Vagina (tissue), 2 donors: ENCODE measurements at regions not wholly inside any gene's neighbourhood (a gene's known extent, or its start where the extent isn't known, plus 50 kb on each side); places are given as distances from the start of the nearest gene placed in this dataset.
"Not testable (repeated sequence)": the region's sequence is repeated elsewhere in the genome, so short reads cannot be mapped to it uniquely, and the experiment has no call there.

Experiments used
- DNase-seq, 2 donors: peaks; one replicate each; pipeline ENCODE4 v3.0.0-alpha.2; 2017; ENCODE audit errors: extremely low spot score in 2 of 2
- H3K27ac ChIP-seq: fragments of 200-600 bp; sonication (generic); one replicate; pipeline ENCODE4 v1.5.1; 2019
- H3K27me3 ChIP-seq: fragments of 200-600 bp; sonication (generic); one replicate; pipeline ENCODE4 v1.5.1; 2019
- H3K36me3 ChIP-seq, 2 donors: fragments of 200-600 bp; sonication (generic); one replicate each; pipeline ENCODE4 v1.5.1; 2017 to 2019
- H3K4me1 ChIP-seq: fragments of 200-600 bp; sonication (generic); one replicate; pipeline ENCODE4 v1.5.1; 2019
- H3K4me3 ChIP-seq, 2 donors: fragments of 200-600 bp; sonication (generic); 1 replicate in 1 of 2; 2 replicates in 1 of 2; pipeline ENCODE4 v1.5.1; 2016 to 2019
- H3K9me3 ChIP-seq: fragments of 200-600 bp; sonication (generic); one replicate; pipeline ENCODE4 v1.5.1; 2019
- POLR2A ChIP-seq, 2 donors: fragments of 450-650 bp; IDR thresholded peaks; one replicate each; pipeline ENCODE4 v1.6.1; 2017; ENCODE audit warnings: antibody characterized with exemption in 2 of 2, mild to moderate bottlenecking in 2 of 2, moderate library complexity in 2 of 2
- POLR2AphosphoS5 ChIP-seq, 2 donors: sonication (generic); formaldehyde crosslinking; IDR thresholded peaks; one replicate each; pipeline ENCODE4 v1.9.0; 2017; ENCODE audit warnings: antibody characterized with exemption in 2 of 2, mild to moderate bottlenecking in 2 of 2, low read depth in 1 of 2; ENCODE audit not compliant: insufficient read depth in 1 of 2
- intact Hi-C: fragments of 100-400 bp; cut with DNase I; formaldehyde crosslinking; loops from one replicate; pipeline ENCODE4 v1.15.1; 2023
- TF ChIP-seq, protein P1 (sequence below), 3 experiments: fragments of 450-650 bp in 2 of 3; fragments of 200-600 bp in 1 of 3; sonication (generic) in 1 of 3; IDR thresholded peaks; one replicate each; pipeline ENCODE4 v1.5.1; 2017 to 2019; ENCODE audit warnings: antibody characterized with exemption in 3 of 3, mild to moderate bottlenecking in 2 of 3, moderate library complexity in 2 of 3

- TF ChIP-seq POLR2A (IDR thresholded peaks at IDR 0.05), result no peak
- TF ChIP-seq, protein P1, sequence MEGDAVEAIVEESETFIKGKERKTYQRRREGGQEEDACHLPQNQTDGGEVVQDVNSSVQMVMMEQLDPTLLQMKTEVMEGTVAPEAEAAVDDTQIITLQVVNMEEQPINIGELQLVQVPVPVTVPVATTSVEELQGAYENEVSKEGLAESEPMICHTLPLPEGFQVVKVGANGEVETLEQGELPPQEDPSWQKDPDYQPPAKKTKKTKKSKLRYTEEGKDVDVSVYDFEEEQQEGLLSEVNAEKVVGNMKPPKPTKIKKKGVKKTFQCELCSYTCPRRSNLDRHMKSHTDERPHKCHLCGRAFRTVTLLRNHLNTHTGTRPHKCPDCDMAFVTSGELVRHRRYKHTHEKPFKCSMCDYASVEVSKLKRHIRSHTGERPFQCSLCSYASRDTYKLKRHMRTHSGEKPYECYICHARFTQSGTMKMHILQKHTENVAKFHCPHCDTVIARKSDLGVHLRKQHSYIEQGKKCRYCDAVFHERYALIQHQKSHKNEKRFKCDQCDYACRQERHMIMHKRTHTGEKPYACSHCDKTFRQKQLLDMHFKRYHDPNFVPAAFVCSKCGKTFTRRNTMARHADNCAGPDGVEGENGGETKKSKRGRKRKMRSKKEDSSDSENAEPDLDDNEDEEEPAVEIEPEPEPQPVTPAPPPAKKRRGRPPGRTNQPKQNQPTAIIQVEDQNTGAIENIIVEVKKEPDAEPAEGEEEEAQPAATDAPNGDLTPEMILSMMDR (IDR thresholded peaks at IDR 0.05), result no peak
- no peak for TF ChIP-seq POLR2AphosphoS5 (IDR thresholded peaks at IDR 0.05; ENCODE audit: insufficient read depth in 1 of 2, low read depth in 1 of 2)
- no peaks in the 10 kb centered on the region for H3K27me3 ChIP-seq
- no peak overlapping the region for H3K27ac ChIP-seq
- H3K4me1 ChIP-seq, result peaks cover 7% of the 10 kb centered on the region
- intact Hi-C loops, result no loop called here
- DNase-seq, result no peak
- H3K36me3 ChIP-seq, result no peaks in the 10 kb centered on the region
- no peak overlapping the region for H3K4me3 ChIP-seq
- no peaks in the 10 kb centered on the region for H3K9me3 ChIP-seq
Observed at GRCh38 chr9:97772145-97772544, 75.0 kb upstream of the XPA start.

- no peak for TF ChIP-seq POLR2A (IDR thresholded peaks at IDR 0.05)
- no peak for TF ChIP-seq POLR2AphosphoS5 (IDR thresholded peaks at IDR 0.05; ENCODE audit: insufficient read depth in 1 of 2, low read depth in 1 of 2)
- TF ChIP-seq, protein P1 (IDR thresholded peaks at IDR 0.05), result no peak
- intact Hi-C loops, result no loop called here
- Histone ChIP-seq H3K27me3 (no peaks in the 10 kb centered on the region), H3K36me3 (no peaks in the 10 kb centered on the region), H3K4me3 (no peak overlapping the region), H3K27ac (no peak overlapping the region), H3K4me1 (peaks cover 7% of the 10 kb centered on the region), H3K9me3 (no peaks in the 10 kb centered on the region)
- no peak for DNase-seq
Observed at GRCh38 chr9:97773091-97773490, 76.0 kb upstream of the XPA start.

- Histone ChIP-seq H3K27me3 (no peaks in the 10 kb centered on the region), H3K9me3 (peaks cover 4% of the 10 kb centered on the region), H3K4me1 (peaks cover 4% of the 10 kb centered on the region), H3K27ac (no peak overlapping the region), H3K36me3 (no peaks in the 10 kb centered on the region), H3K4me3 (no peak overlapping the region)
- DNase-seq, result no peak
- TF ChIP-seq POLR2AphosphoS5 (IDR thresholded peaks at IDR 0.05; ENCODE audit: insufficient read depth in 1 of 2, low read depth in 1 of 2) (no peak), POLR2A (IDR thresholded peaks at IDR 0.05) (no peak)
- TF ChIP-seq, protein P1 (IDR thresholded peaks at IDR 0.05), result no peak
- intact Hi-C loops, result no loop called here
Observed at GRCh38 chr9:97773723-97774122, 76.6 kb upstream of the XPA start.

DNA sequence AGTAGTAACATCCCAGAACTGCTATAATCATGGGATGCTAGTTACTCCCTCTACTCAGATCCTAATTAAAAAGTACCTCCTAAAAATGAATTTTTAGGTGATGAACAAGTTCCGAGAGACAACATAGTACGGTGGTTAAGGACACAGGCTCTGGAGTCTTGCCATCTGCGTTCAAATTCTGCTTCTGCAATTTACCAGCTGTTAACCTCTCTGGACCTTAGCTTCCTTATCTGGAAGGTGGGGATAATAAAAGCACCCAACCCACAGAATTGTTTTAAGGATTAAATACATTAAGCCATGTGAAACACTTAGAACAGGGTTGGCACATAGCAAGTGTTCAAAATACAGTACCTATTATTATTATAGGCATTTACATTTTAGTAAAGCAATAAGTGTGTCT is 77.5 kb upstream of the XPA start:
- no peak for TF ChIP-seq POLR2AphosphoS5 (IDR thresholded peaks at IDR 0.05; ENCODE audit: insufficient read depth in 1 of 2, low read depth in 1 of 2)
- no peak for TF ChIP-seq POLR2A (IDR thresholded peaks at IDR 0.05)
- TF ChIP-seq, protein P1 (IDR thresholded peaks at IDR 0.05), result no peak
- no peaks in the 10 kb centered on the region for H3K36me3 ChIP-seq
- H3K4me1 ChIP-seq, result no peaks in the 10 kb centered on the region
- no peak overlapping the region for H3K27ac ChIP-seq
- DNase-seq, result no peak
- no peaks in the 10 kb centered on the region for H3K27me3 ChIP-seq
- intact Hi-C loops, result no loop called here
- no peak overlapping the region for H3K4me3 ChIP-seq
- H3K9me3 ChIP-seq, result peaks cover 6% of the 10 kb centered on the region

GRCh38 chr9:97778740-97779139 is 74.3 kb upstream of the FOXE1 start:
- H3K36me3 ChIP-seq, H3K27ac ChIP-seq, H3K4me3 ChIP-seq, DNase-seq, H3K27me3 ChIP-seq, H3K9me3 ChIP-seq, H3K4me1 ChIP-seq, intact Hi-C loops: not testable (repeated sequence)

DNA sequence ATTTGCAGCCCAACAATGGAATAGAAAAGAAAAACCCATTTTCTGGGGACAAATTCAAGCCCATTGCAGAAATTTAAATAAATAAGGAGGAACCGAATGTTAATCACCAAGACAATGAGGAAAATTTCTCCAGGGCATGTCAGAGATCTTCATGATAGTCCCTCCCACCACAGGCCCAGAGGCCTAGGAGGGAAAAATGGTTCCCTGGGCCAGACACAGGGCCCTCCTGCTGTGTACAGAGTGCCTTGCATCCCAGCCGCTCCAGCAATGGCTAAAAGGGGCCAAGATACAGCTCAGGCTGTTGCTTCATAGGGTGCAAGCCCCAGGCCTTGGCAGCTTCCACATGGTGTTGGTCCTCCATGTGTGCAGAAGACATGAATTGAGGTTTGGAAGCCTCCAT is 73.4 kb upstream of the FOXE1 start:
- Histone ChIP-seq H3K36me3 (no peaks in the 10 kb centered on the region), H3K9me3 (peaks cover 6% of the 10 kb centered on the region), H3K27me3 (no peaks in the 10 kb centered on the region), H3K4me3 (no peak overlapping the region), H3K27ac (no peak overlapping the region), H3K4me1 (no peaks in the 10 kb centered on the region)
- no peak for DNase-seq
- intact Hi-C loops, result no loop called here
- TF ChIP-seq POLR2AphosphoS5 (IDR thresholded peaks at IDR 0.05; ENCODE audit: insufficient read depth in 1 of 2, low read depth in 1 of 2) (no peak), POLR2A (IDR thresholded peaks at IDR 0.05) (no peak)
- TF ChIP-seq, protein P1 (IDR thresholded peaks at IDR 0.05), result no peak
